Peyer's patch (tissue), 4 donors: ENCODE measurements at regions not wholly inside any gene's neighbourhood (a gene's known extent, or its start where the extent isn't known, plus 50 kb on each side); places are given as distances from the start of the nearest gene placed in this dataset.

Experiments used
- DNase-seq, 3 donors: peaks; one replicate each; pipeline ENCODE4 v3.0.0-alpha.2; 2017 to 2019
- H3K27ac ChIP-seq, 4 donors: fragments of 200-600 bp; sonication (generic); one replicate each; pipeline ENCODE4 v1.5.1; 2016 to 2019
- H3K27me3 ChIP-seq, 2 donors: fragments of 200-600 bp; sonication (generic); one replicate each; pipeline ENCODE4 v1.5.1; 2019
- H3K36me3 ChIP-seq, 3 donors: fragments of 200-600 bp; sonication (generic); one replicate each; pipeline ENCODE4 v1.5.1; 2016 to 2019
- H3K4me1 ChIP-seq, 4 donors: fragments of 200-600 bp; sonication (generic); one replicate each; pipeline ENCODE4 v1.5.1; 2016 to 2019
- H3K4me3 ChIP-seq, 4 donors: fragments of 200-600 bp; sonication (generic); 1 replicate in 3 of 4; 2 replicates in 1 of 4; pipeline ENCODE4 v1.5.1; 2016 to 2019; ENCODE audit warnings: mild to moderate bottlenecking in 1 of 4
- H3K9me3 ChIP-seq, 4 donors: fragments of 200-600 bp; sonication (generic); one replicate each; pipeline ENCODE4 v1.5.1; 2016 to 2019; ENCODE audit warnings: mild to moderate bottlenecking in 1 of 4
- CTCF ChIP-seq, 6 experiments: fragments of 450-650 bp in 4 of 6; fragments of 200-600 bp in 2 of 6; sonication (generic) in 1 of 6; IDR thresholded peaks; one replicate each; pipeline ENCODE4 v1.5.1; 2017 to 2019; ENCODE audit warnings: antibody characterized with exemption in 6 of 6, mild to moderate bottlenecking in 3 of 6, moderate library complexity in 1 of 6
- POLR2A ChIP-seq, 2 donors: fragments of 450-650 bp; IDR thresholded peaks; one replicate each; pipeline ENCODE4 v1.5.1; 2017; ENCODE audit warnings: antibody characterized with exemption in 2 of 2, mild to moderate bottlenecking in 2 of 2, moderate library complexity in 2 of 2

DNA sequence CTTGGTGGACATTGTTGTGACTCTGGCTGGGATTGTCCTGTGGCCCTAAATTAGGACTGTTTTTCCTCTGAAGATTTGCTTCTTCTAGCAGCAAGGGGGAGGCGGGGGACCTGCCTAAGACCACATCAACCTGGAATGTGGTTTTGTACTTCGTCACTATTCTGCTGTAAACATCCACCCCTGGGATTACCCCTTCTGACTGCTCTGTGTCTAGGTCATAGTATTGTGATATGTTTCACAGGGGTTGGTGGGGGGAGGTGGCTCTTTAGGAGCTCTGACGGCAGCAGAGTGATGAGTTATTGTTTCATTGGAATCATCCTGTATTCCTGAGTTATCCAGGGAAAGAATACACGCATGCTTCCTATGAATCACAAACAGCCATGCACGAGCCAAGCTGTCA is 226.4 kb upstream of the MYT1L start:
- no peak for DNase-seq
- Histone ChIP-seq H3K36me3 (no peaks in the 10 kb centered on the region), H3K4me1 (no peaks in the 10 kb centered on the region), H3K4me3 (no peak overlapping the region), H3K27ac (no peak overlapping the region), H3K9me3 (peaks cover 0 to 3% (median 0%) of the 10 kb centered on the region in 4 donors), H3K27me3 (no peaks in the 10 kb centered on the region)
- TF ChIP-seq POLR2A (IDR thresholded peaks at IDR 0.05): no peak
- no peak for TF ChIP-seq CTCF (IDR thresholded peaks at IDR 0.05)

GRCh38 chr2:2550856-2551255 is 219.8 kb upstream of the MYT1L start:
- Histone ChIP-seq H3K36me3 (no peaks in the 10 kb centered on the region), H3K9me3 (peaks cover 0 to 3% (median 0%) of the 10 kb centered on the region in 4 donors), H3K4me1 (no peaks in the 10 kb centered on the region), H3K4me3 (no peak overlapping the region), H3K27me3 (no peaks in the 10 kb centered on the region), H3K27ac (no peak overlapping the region)
- DNase-seq: no peak
- TF ChIP-seq CTCF (IDR thresholded peaks at IDR 0.05) (no peak), POLR2A (IDR thresholded peaks at IDR 0.05) (no peak)

GRCh38 chr2:2547911-2548310 is 216.8 kb upstream of the MYT1L start:
- H3K36me3 ChIP-seq: no peaks in the 10 kb centered on the region
- no peak for DNase-seq
- H3K9me3 ChIP-seq: peaks cover 0 to 3% (median 0%) of the 10 kb centered on the region in 4 donors
- no peak overlapping the region for H3K27ac ChIP-seq
- no peaks in the 10 kb centered on the region for H3K4me1 ChIP-seq
- H3K27me3 ChIP-seq: no peaks in the 10 kb centered on the region
- H3K4me3 ChIP-seq: no peak overlapping the region
- TF ChIP-seq CTCF (IDR thresholded peaks at IDR 0.05): no peak
- TF ChIP-seq POLR2A (IDR thresholded peaks at IDR 0.05): no peak

- H3K27me3 ChIP-seq: no peaks in the 10 kb centered on the region
- no peaks in the 10 kb centered on the region for H3K4me1 ChIP-seq
- H3K9me3 ChIP-seq: no peaks in the 10 kb centered on the region
- H3K4me3 ChIP-seq: no peak overlapping the region
- H3K27ac ChIP-seq: no peak overlapping the region
- no peaks in the 10 kb centered on the region for H3K36me3 ChIP-seq
- DNase-seq: no peak
- TF ChIP-seq POLR2A (IDR thresholded peaks at IDR 0.05) (no peak), CTCF (IDR thresholded peaks at IDR 0.05) (no peak)
Measured at GRCh38 chr2:2547451-2547850, 216.4 kb upstream of the MYT1L start.

- DNase-seq: no peak
- Histone ChIP-seq H3K9me3 (no peaks in the 10 kb centered on the region), H3K4me1 (no peaks in the 10 kb centered on the region), H3K27me3 (no peaks in the 10 kb centered on the region), H3K27ac (no peak overlapping the region), H3K36me3 (no peaks in the 10 kb centered on the region), H3K4me3 (no peak overlapping the region)
- TF ChIP-seq CTCF (IDR thresholded peaks at IDR 0.05) (no peak), POLR2A (IDR thresholded peaks at IDR 0.05) (no peak)
Measured at GRCh38 chr2:2546046-2546445, 215.0 kb upstream of the MYT1L start.

DNA sequence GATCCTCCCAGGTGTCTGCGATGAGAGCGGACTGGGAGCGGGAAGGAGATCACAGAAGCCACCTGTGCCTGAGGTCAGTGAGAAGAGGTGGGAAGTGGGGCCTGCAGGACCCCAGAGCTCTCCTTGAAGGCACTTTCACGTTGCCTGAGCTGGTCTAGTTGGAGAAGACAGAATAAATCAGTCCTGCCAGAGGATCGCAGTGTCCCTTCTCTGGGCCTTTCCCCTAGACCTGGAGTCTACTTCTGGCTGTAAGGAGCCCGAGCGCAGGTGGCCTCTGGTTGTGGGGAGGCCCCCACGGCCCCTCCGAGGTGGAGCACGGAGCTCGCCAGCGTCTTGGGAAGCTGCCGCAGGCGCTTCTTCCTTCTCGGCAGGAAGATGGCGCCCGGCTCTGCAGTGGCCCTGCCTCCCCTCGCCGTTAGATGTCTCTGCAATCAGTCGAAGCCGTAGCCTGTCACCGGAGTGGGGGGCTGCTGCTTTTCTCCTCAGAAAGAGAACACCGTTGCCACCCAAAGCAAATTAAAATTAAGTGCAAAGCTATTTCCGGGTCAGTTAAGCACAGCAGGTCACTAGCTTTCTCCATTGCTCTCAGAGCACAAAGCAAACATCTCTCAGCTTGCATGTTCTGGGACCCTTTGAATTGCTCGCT is 212.0 kb upstream of the MYT1L start:
- H3K27me3 ChIP-seq: no peaks in the 10 kb centered on the region
- no peaks in the 10 kb centered on the region for H3K4me1 ChIP-seq
- H3K9me3 ChIP-seq: peaks cover 0 to 6% (median 0%) of the 10 kb centered on the region in 4 donors
- H3K27ac ChIP-seq: no peak overlapping the region
- no peak overlapping the region for H3K4me3 ChIP-seq
- DNase-seq: no peak
- TF ChIP-seq CTCF (IDR thresholded peaks at IDR 0.05): no peak
- no peak for TF ChIP-seq POLR2A (IDR thresholded peaks at IDR 0.05)
- no peaks in the 10 kb centered on the region for H3K36me3 ChIP-seq
